Gastroesophageal sphincter (tissue), 3 donors: ENCODE measurements at regions not wholly inside any gene's neighbourhood (a gene's known extent, or its start where the extent isn't known, plus 50 kb on each side); places are given as distances from the start of the nearest gene placed in this dataset.

Source experiments
- EP300 ChIP-seq: sonication (generic); formaldehyde crosslinking; IDR thresholded peaks from one replicate; pipeline ENCODE4 v1.6.1; 2017; ENCODE audit warnings: antibody characterized with exemption, mild to moderate bottlenecking
- POLR2A ChIP-seq, 2 donors: fragments of 450-650 bp; IDR thresholded peaks; one replicate each; pipeline ENCODE4 v1.6.1; 2017; ENCODE audit warnings: antibody characterized with exemption in 2 of 2, mild to moderate bottlenecking in 2 of 2, moderate library complexity in 1 of 2
- POLR2AphosphoS5 ChIP-seq: sonication (generic); formaldehyde crosslinking; IDR thresholded peaks from one replicate; pipeline ENCODE4 v1.6.1; 2017; ENCODE audit warnings: antibody characterized with exemption
- TF ChIP-seq, protein P1 (sequence below), 4 experiments: fragments of 200-600 bp in 2 of 4; fragments of 450-650 bp in 2 of 4; sonication (generic) in 1 of 4; IDR thresholded peaks; one replicate each; pipeline ENCODE4 v1.5.1; 2017 to 2019; ENCODE audit warnings: antibody characterized with exemption in 4 of 4, mild to moderate bottlenecking in 2 of 4, moderate library complexity in 2 of 4

DNA sequence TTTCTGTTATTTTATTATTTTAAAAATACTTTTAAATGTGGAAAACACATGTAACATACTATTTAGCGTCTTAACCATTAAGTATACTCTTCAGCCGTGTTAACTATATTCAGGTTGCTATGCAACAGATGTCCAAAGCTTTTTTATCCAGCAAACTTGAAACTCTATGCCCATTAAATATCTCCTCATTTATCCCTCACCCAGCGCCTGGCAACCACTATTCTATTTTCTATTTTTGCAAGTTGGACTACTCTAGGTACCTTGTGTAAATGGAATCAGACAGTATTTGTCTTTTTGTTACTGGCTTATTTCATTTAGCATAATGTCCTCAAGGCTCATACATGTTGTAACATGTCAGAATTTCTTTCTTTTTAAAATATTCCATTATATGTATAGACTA, 174.6 kb downstream of the PCDH10 start:
- TF ChIP-seq POLR2A (IDR thresholded peaks at IDR 0.05) = no peak
- TF ChIP-seq, protein P1, sequence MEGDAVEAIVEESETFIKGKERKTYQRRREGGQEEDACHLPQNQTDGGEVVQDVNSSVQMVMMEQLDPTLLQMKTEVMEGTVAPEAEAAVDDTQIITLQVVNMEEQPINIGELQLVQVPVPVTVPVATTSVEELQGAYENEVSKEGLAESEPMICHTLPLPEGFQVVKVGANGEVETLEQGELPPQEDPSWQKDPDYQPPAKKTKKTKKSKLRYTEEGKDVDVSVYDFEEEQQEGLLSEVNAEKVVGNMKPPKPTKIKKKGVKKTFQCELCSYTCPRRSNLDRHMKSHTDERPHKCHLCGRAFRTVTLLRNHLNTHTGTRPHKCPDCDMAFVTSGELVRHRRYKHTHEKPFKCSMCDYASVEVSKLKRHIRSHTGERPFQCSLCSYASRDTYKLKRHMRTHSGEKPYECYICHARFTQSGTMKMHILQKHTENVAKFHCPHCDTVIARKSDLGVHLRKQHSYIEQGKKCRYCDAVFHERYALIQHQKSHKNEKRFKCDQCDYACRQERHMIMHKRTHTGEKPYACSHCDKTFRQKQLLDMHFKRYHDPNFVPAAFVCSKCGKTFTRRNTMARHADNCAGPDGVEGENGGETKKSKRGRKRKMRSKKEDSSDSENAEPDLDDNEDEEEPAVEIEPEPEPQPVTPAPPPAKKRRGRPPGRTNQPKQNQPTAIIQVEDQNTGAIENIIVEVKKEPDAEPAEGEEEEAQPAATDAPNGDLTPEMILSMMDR (IDR thresholded peaks at IDR 0.05) = no peak
- TF ChIP-seq POLR2AphosphoS5 = no peak
- TF ChIP-seq EP300 = no peak
